Aorta (tissue), 5 donors: ENCODE measurements at regions not wholly inside any gene's neighbourhood (a gene's known extent, or its start where the extent isn't known, plus 50 kb on each side); places are given as distances from the start of the nearest gene placed in this dataset.

Experiments
- ATAC-seq: fragments of 200-7000 bp; cut with Tn5 transposase; one replicate; pipeline ENCODE4 v1.9.1; 2022; ENCODE audit warnings: moderate library complexity; ENCODE audit not compliant: low FRiP score
- DNase-seq, 2 donors: peaks; one replicate each; pipeline ENCODE4 v3.0.0-alpha.2; 2020
- H3K27ac ChIP-seq, 2 donors: one replicate each; pipeline ENCODE4 v1.5.1; 2013; ENCODE audit warnings: low read length in 2 of 2, mild to moderate bottlenecking in 2 of 2, moderate library complexity in 2 of 2, control low read depth in 1 of 2, inconsistent platforms in 1 of 2, low read depth in 1 of 2
- H3K27me3 ChIP-seq, 2 donors: one replicate each; pipeline ENCODE4 v1.6.1; 2013; ENCODE audit warnings: control low read depth in 1 of 2, low read length in 1 of 2, mild to moderate bottlenecking in 1 of 2, moderate library complexity in 1 of 2; ENCODE audit not compliant: insufficient read depth in 2 of 2, control insufficient read depth in 1 of 2
- H3K36me3 ChIP-seq, 2 donors: one replicate each; pipeline ENCODE4 v1.6.1; 2013; ENCODE audit warnings: control low read depth in 1 of 2, low read length in 1 of 2, mild to moderate bottlenecking in 1 of 2; ENCODE audit not compliant: insufficient read depth in 2 of 2, control insufficient read depth in 1 of 2
- H3K4me1 ChIP-seq, 2 donors: one replicate each; pipeline ENCODE4 v1.6.1; 2013; ENCODE audit warnings: low read length in 2 of 2, control low read depth in 1 of 2, mild to moderate bottlenecking in 1 of 2, moderate library complexity in 1 of 2; ENCODE audit not compliant: insufficient read depth in 2 of 2, control insufficient read depth in 1 of 2
- H3K4me3 ChIP-seq, 2 donors: one replicate each; pipeline ENCODE4 v1.5.1; 2013; ENCODE audit warnings: low read length in 2 of 2, control low read depth in 1 of 2, mild to moderate bottlenecking in 1 of 2
- H3K9me3 ChIP-seq: one replicate; pipeline ENCODE4 v1.6.1; 2013; ENCODE audit warnings: mild to moderate bottlenecking, low read length; ENCODE audit not compliant: control insufficient read depth
- WGBS, 2 donors: extraction: QIAGEN DNeasy Blood & Tissue Kit; methylation state at CpG; one replicate each; pipeline ENCODE4 v1.1.7; 2013; 5-methylcytosine and 5-hydroxymethylcytosine counted together
- intact Hi-C, 2 donors: fragments of 100-400 bp; cut with DNase I; formaldehyde crosslinking; loops; one replicate each; pipeline versions ENCODE4 v1.14.2 to v1.15.0; 2022
- donor health status: healthy with polysubstance abuse.
- donor health status: Bipolar disorder and iron deficiency.
- donor health status: DM: no; HTN: no; CAD: no.
- donor health status: DM: no; HTN: no; CAD: no.
- donor health status: DM: yes; HTN: yes; CAD: no.

GRCh38 chr6:84927551-84927950, 163.2 kb upstream of the TBX18 start:
- H3K36me3 ChIP-seq, result no peaks in the 10 kb centered on the region

GRCh38 chr6:84926189-84927155, 162.1 kb upstream of the TBX18 start:
- H3K9me3 ChIP-seq, result no peaks in the 10 kb centered on the region
- intact Hi-C loops, result no loop called here
- ATAC-seq (no peak), DNase-seq (no peak)
- peaks cover 0 to 2% of the 10 kb centered on the region in 2 donors for H3K27me3 ChIP-seq
- no peak overlapping the region for H3K4me3 ChIP-seq
- WGBS, 2 donors, result 49 to 53% methylated on average over 5 of the region's 5 CpGs
- H3K4me1 ChIP-seq, result no peaks in the 10 kb centered on the region
- H3K36me3 ChIP-seq, result no peaks in the 10 kb centered on the region
- no peak overlapping the region for H3K27ac ChIP-seq

More at GRCh38 chr6:84927551-84927950, 163.2 kb upstream of the TBX18 start:
- no peak for DNase-seq
- H3K4me3 ChIP-seq, result no peak overlapping the region
- intact Hi-C loops, result no loop called here
- no peaks in the 10 kb centered on the region for H3K4me1 ChIP-seq
- H3K27ac ChIP-seq, result no peak overlapping the region
- peaks cover 0 to 2% of the 10 kb centered on the region in 2 donors for H3K27me3 ChIP-seq
- no peaks in the 10 kb centered on the region for H3K9me3 ChIP-seq
- ATAC-seq, result no peak

GRCh38 chr6:84921891-84922290, 157.5 kb upstream of the TBX18 start:
- intact Hi-C loops, result no loop called here

GRCh38 chr6:84920021-84920420, 155.6 kb upstream of the TBX18 start:
- H3K4me3 ChIP-seq, result no peak overlapping the region
- 96% methylated on average over 1 of the region's 1 CpG for WGBS, 2 donors
- H3K36me3 ChIP-seq, result no peaks in the 10 kb centered on the region
- ATAC-seq (no peak), DNase-seq (no peak)
- no peaks in the 10 kb centered on the region for H3K4me1 ChIP-seq
- intact Hi-C loops, result no loop called here
- no peaks in the 10 kb centered on the region for H3K9me3 ChIP-seq
- no peaks in the 10 kb centered on the region for H3K27me3 ChIP-seq
- no peak overlapping the region for H3K27ac ChIP-seq

More at GRCh38 chr6:84921891-84922290, 157.5 kb upstream of the TBX18 start:
- ATAC-seq (no peak), DNase-seq (no peak)
- H3K27me3 ChIP-seq, result no peaks in the 10 kb centered on the region
- H3K9me3 ChIP-seq, result no peaks in the 10 kb centered on the region
- no peak overlapping the region for H3K4me3 ChIP-seq
- 85 to 92% methylated on average over 1 of the region's 1 CpG for WGBS, 2 donors
- H3K36me3 ChIP-seq, result no peaks in the 10 kb centered on the region
- no peaks in the 10 kb centered on the region for H3K4me1 ChIP-seq
- no peak overlapping the region for H3K27ac ChIP-seq

GRCh38 chr6:84916704-84917103, 152.3 kb upstream of the TBX18 start:
- no peaks in the 10 kb centered on the region for H3K4me1 ChIP-seq
- ATAC-seq (no peak), DNase-seq (no peak)
- no peak overlapping the region for H3K4me3 ChIP-seq
- H3K9me3 ChIP-seq, result no peaks in the 10 kb centered on the region
- no peak overlapping the region for H3K27ac ChIP-seq
- H3K36me3 ChIP-seq, result no peaks in the 10 kb centered on the region
- intact Hi-C loops, result no loop called here
- H3K27me3 ChIP-seq, result no peaks in the 10 kb centered on the region
- whole genome bisulfite sequencing, 2 donors, result 80 to 81% methylated on average over 3 of the region's 3 CpGs

GRCh38 chr6:84912472-84913322, 148.3 kb upstream of the TBX18 start:
- H3K4me1 ChIP-seq, result no peaks in the 10 kb centered on the region
- ATAC-seq, result no peak
- H3K27ac ChIP-seq, result no peak overlapping the region
- H3K9me3 ChIP-seq, result no peaks in the 10 kb centered on the region
- no peak for DNase-seq
- H3K27me3 ChIP-seq, result no peaks in the 10 kb centered on the region
- 68 to 73% methylated on average over 12 of the region's 12 CpGs for WGBS, 2 donors
- intact Hi-C loops, result no loop called here
- H3K36me3 ChIP-seq, result no peaks in the 10 kb centered on the region
- H3K4me3 ChIP-seq, result no peak overlapping the region

- Histone ChIP-seq H3K27ac (no peak overlapping the region), H3K27me3 (no peaks in the 10 kb centered on the region), H3K4me1 (no peaks in the 10 kb centered on the region), H3K9me3 (no peaks in the 10 kb centered on the region), H3K36me3 (no peaks in the 10 kb centered on the region), H3K4me3 (no peak overlapping the region)
- ATAC-seq (no peak), DNase-seq (no peak)
- intact Hi-C loops, result no loop called here
- WGBS, 2 donors, result 50 to 74% methylated on average over 2 of the region's 2 CpGs
Observed at GRCh38 chr6:84910906-84911607, 146.7 kb upstream of the TBX18 start.

GRCh38 chr6:84908304-84908904, 144.0 kb upstream of the TBX18 start:
- H3K36me3 ChIP-seq, result no peaks in the 10 kb centered on the region

More at GRCh38 chr6:84908304-84908904, 144.0 kb upstream of the TBX18 start:
- ATAC-seq (no peak), DNase-seq (no peak)
- no peak overlapping the region for H3K4me3 ChIP-seq
- H3K9me3 ChIP-seq, result peaks cover 1% of the 10 kb centered on the region
- H3K4me1 ChIP-seq, result no peaks in the 10 kb centered on the region
- no peak overlapping the region for H3K27ac ChIP-seq
- 28 to 39% methylated on average over 3 of the region's 3 CpGs for WGBS, 2 donors
- intact Hi-C loops, result no loop called here
- no peaks in the 10 kb centered on the region for H3K27me3 ChIP-seq
